Neural progenitor cell (in vitro differentiated cells): ENCODE measurements at regions not wholly inside any gene's neighbourhood (a gene's known extent, or its start where the extent isn't known, plus 50 kb on each side); places are given as distances from the start of the nearest gene placed in this dataset.

Experiments
- DNase-seq: peaks from one replicate; pipeline ENCODE4 v3.0.0-alpha.2; 2016; ENCODE audit warnings: low spot score
- H2AFZ ChIP-seq: fragments of 200-600 bp; sonication (generic); replicated peaks from 2 replicates; pipeline ENCODE4 v1.6.1; 2016; ENCODE audit warnings: antibody characterized with exemption
- H3F3A ChIP-seq: fragments of 200-600 bp; sonication (generic); 2 replicates; pipeline ENCODE4 v1.6.1; 2016; ENCODE audit warnings: antibody characterized with exemption, low read depth
- H3K27ac ChIP-seq: fragments of 200-600 bp; sonication (generic); 2 replicates; pipeline ENCODE4 v1.5.1; 2016; ENCODE audit warnings: mild to moderate bottlenecking
- H3K27me3 ChIP-seq: fragments of 200-600 bp; sonication (generic); 2 replicates; pipeline ENCODE4 v1.6.1; 2016; ENCODE audit warnings: mild to moderate bottlenecking, moderate library complexity
- H3K36me3 ChIP-seq: fragments of 200-600 bp; sonication (generic); 2 replicates; pipeline ENCODE4 v1.5.1; 2016
- H3K4me1 ChIP-seq: fragments of 200-600 bp; sonication (generic); 2 replicates; pipeline ENCODE4 v1.6.1; 2016; ENCODE audit warnings: mixed run types
- H3K4me2 ChIP-seq: fragments of 200-600 bp; sonication (generic); 2 replicates; pipeline ENCODE4 v1.6.1; 2016
- H3K4me3 ChIP-seq: fragments of 200-600 bp; sonication (generic); 2 replicates; pipeline ENCODE4 v1.5.1; 2016
- H3K79me2 ChIP-seq: fragments of 200-600 bp; sonication (generic); 2 replicates; pipeline ENCODE4 v1.6.1; 2016; ENCODE audit warnings: low read depth
- H3K9ac ChIP-seq: fragments of 200-600 bp; sonication (generic); 2 replicates; pipeline ENCODE4 v1.6.1; 2016
- H3K9me3 ChIP-seq: fragments of 200-600 bp; sonication (generic); 2 replicates; pipeline ENCODE4 v1.5.1; 2016; ENCODE audit warnings: low read depth
- H4K20me1 ChIP-seq: fragments of 200-600 bp; sonication (generic); 2 replicates; pipeline ENCODE4 v1.6.1; 2016; ENCODE audit warnings: low read depth
- H3K27ac Mint-ChIP-seq: 3 replicates; pipeline ENCODE4 v1.8.0; 2021; ENCODE audit warnings: mixed read lengths
- H3K27me3 Mint-ChIP-seq: 2 replicates; pipeline ENCODE4 v1.8.0; 2022; ENCODE audit warnings: low read depth, mild to moderate bottlenecking, inconsistent platforms, moderate library complexity, mixed read lengths; ENCODE audit not compliant: insufficient read depth
- H3K36me3 Mint-ChIP-seq: 3 replicates; pipeline ENCODE4 v1.8.0; 2021; ENCODE audit warnings: mixed read lengths
- H3K4me1 Mint-ChIP-seq: 3 replicates; pipeline ENCODE4 v1.8.0; 2021; ENCODE audit warnings: mixed read lengths
- H3K4me3 Mint-ChIP-seq: 3 replicates; pipeline ENCODE4 v1.8.0; 2021; ENCODE audit warnings: mild to moderate bottlenecking, moderate library complexity, mixed read lengths
- H3K9me3 Mint-ChIP-seq: 3 replicates; pipeline ENCODE4 v1.8.0; 2020; ENCODE audit warnings: mixed read lengths
- CTCF ChIP-seq: fragments of 200-600 bp; sonication (generic); IDR thresholded peaks from 2 replicates; pipeline ENCODE4 v1.5.1; 2017; ENCODE audit warnings: antibody characterized with exemption, mild to moderate bottlenecking
- EZH2 ChIP-seq: fragments of 200-600 bp; sonication (generic); IDR thresholded peaks from 2 replicates; pipeline ENCODE4 v1.6.1; 2017; ENCODE audit warnings: antibody characterized with exemption, mild to moderate bottlenecking, moderate library complexity
- EZH2phosphoT487 ChIP-seq: fragments of 200-600 bp; sonication (generic); IDR thresholded peaks from 2 replicates; pipeline ENCODE4 v1.6.1; 2017; ENCODE audit warnings: antibody characterized with exemption

GRCh38 chr14:84298663-84299195 lies 1231.2 kb upstream of the FLRT2 start:
- Histone ChIP-seq H3K27me3 (no peaks in the 10 kb centered on the region), H3K36me3 (no peaks in the 10 kb centered on the region), H3F3A (no peaks in the 10 kb centered on the region), H3K4me1 (peaks cover 5% of the 10 kb centered on the region), H3K4me2 (no peak overlapping the region), H3K4me3 (no peak overlapping the region), H3K79me2 (no peaks in the 10 kb centered on the region), H4K20me1 (no peaks in the 10 kb centered on the region), H3K9ac (no peak overlapping the region), H2AFZ (no peak overlapping the region), H3K27ac (no peak overlapping the region), H3K9me3 (no peaks in the 10 kb centered on the region)
- DNase-seq = no peak
- no peaks in the 10 kb centered on the region for H3K27me3 Mint-ChIP-seq
- TF ChIP-seq EZH2 = no peak
- TF ChIP-seq CTCF = no peak
- TF ChIP-seq EZH2phosphoT487 = no peak
- peaks cover 15% of the 10 kb centered on the region for H3K4me1 Mint-ChIP-seq
- H3K9me3 Mint-ChIP-seq = no peaks in the 10 kb centered on the region
- no peak overlapping the region for H3K4me3 Mint-ChIP-seq
- no peaks in the 10 kb centered on the region for H3K36me3 Mint-ChIP-seq
- H3K27ac Mint-ChIP-seq = no peak overlapping the region

GRCh38 chr14:84303140-84303539 lies 1226.8 kb upstream of the FLRT2 start:
- Mint-ChIP-seq H3K27me3 (no peaks in the 10 kb centered on the region), H3K27ac (no peak overlapping the region), H3K4me3 (no peak overlapping the region), H3K36me3 (peaks cover 3% of the 10 kb centered on the region), H3K4me1 (peaks cover 15% of the 10 kb centered on the region), H3K9me3 (peaks cover 26% of the 10 kb centered on the region)
- DNase-seq = no peak
- Histone ChIP-seq H3F3A (no peaks in the 10 kb centered on the region), H3K79me2 (no peaks in the 10 kb centered on the region), H2AFZ (no peak overlapping the region), H3K9me3 (peaks cover 14% of the 10 kb centered on the region), H4K20me1 (no peaks in the 10 kb centered on the region), H3K27ac (no peak overlapping the region), H3K4me1 (peaks cover 5% of the 10 kb centered on the region), H3K36me3 (no peaks in the 10 kb centered on the region), H3K4me3 (no peak overlapping the region), H3K4me2 (no peak overlapping the region), H3K9ac (no peak overlapping the region), H3K27me3 (no peaks in the 10 kb centered on the region)
- no peak for TF ChIP-seq EZH2phosphoT487
- no peak for TF ChIP-seq CTCF
- TF ChIP-seq EZH2 = no peak

- no peaks in the 10 kb centered on the region for H3K27me3 Mint-ChIP-seq
Observed at GRCh38 chr14:84312551-84312950, 1217.4 kb upstream of the FLRT2 start.

GRCh38 chr14:84323450-84323849 lies 1206.5 kb upstream of the FLRT2 start:
- Histone ChIP-seq H3K4me3 (no peak overlapping the region), H4K20me1 (no peaks in the 10 kb centered on the region), H3K9me3 (no peaks in the 10 kb centered on the region), H3K4me2 (no peak overlapping the region), H3K36me3 (no peaks in the 10 kb centered on the region), H3F3A (no peaks in the 10 kb centered on the region), H3K27me3 (no peaks in the 10 kb centered on the region), H3K9ac (no peak overlapping the region), H2AFZ (no peak overlapping the region), H3K27ac (no peak overlapping the region), H3K79me2 (no peaks in the 10 kb centered on the region), H3K4me1 (no peaks in the 10 kb centered on the region)
- TF ChIP-seq CTCF = no peak
- TF ChIP-seq EZH2phosphoT487 = no peak
- no peak for TF ChIP-seq EZH2
- DNase-seq = no peak
- Mint-ChIP-seq H3K27me3 (no peaks in the 10 kb centered on the region), H3K4me1 (no peaks in the 10 kb centered on the region), H3K27ac (no peak overlapping the region), H3K4me3 (no peak overlapping the region), H3K36me3 (no peaks in the 10 kb centered on the region), H3K9me3 (no peaks in the 10 kb centered on the region)

More at GRCh38 chr14:84312551-84312950, 1217.4 kb upstream of the FLRT2 start:
- DNase-seq = no peak
- H3K4me1 ChIP-seq = no peaks in the 10 kb centered on the region
- H3K9ac ChIP-seq = no peak overlapping the region
- no peaks in the 10 kb centered on the region for H3K27me3 ChIP-seq
- H3K4me3 ChIP-seq = no peak overlapping the region
- peaks cover 2% of the 10 kb centered on the region for H3K36me3 Mint-ChIP-seq
- H2AFZ ChIP-seq = peak overlapping the region; percentile 15
- no peaks in the 10 kb centered on the region for H3F3A ChIP-seq
- H3K4me1 Mint-ChIP-seq = no peaks in the 10 kb centered on the region
- H4K20me1 ChIP-seq = no peaks in the 10 kb centered on the region
- no peak overlapping the region for H3K27ac Mint-ChIP-seq
- H3K9me3 Mint-ChIP-seq = peaks cover 8% of the 10 kb centered on the region
- no peaks in the 10 kb centered on the region for H3K36me3 ChIP-seq
- no peak overlapping the region for H3K4me3 Mint-ChIP-seq
- H3K27ac ChIP-seq = no peak overlapping the region
- H3K4me2 ChIP-seq = no peak overlapping the region
- no peaks in the 10 kb centered on the region for H3K79me2 ChIP-seq
- TF ChIP-seq EZH2phosphoT487 = no peak
- H3K9me3 ChIP-seq = no peaks in the 10 kb centered on the region
